ENCODE measurements at regions not wholly inside any gene's neighbourhood (a gene's known extent, or its start where the extent isn't known, plus 50 kb on each side); places are given as distances from the start of the nearest gene placed in this dataset.

- no peak for TF ChIP-seq Cebpa-rat (IDR thresholded peaks at IDR 0.05)
Observed at GRCh38 chr9:134976403-134976802, 58.7 kb upstream of the FCN1 start.

GRCh38 chr9:134978272-134978671, 60.6 kb upstream of the FCN1 start:
- Histone ChIP-seq H3K9me3 (no peaks in the 10 kb centered on the region), H3K4me1 (no peaks in the 10 kb centered on the region), H3K4me2 (no peak overlapping the region), H3K27me3 (no peaks in the 10 kb centered on the region), H3K36me3 (no peaks in the 10 kb centered on the region), H4K20me1 (no peaks in the 10 kb centered on the region), H3K4me3 (no peak overlapping the region), H3K27ac (no peak overlapping the region), H3K9ac (no peak overlapping the region)
- TF ChIP-seq Cebpa-rat (IDR thresholded peaks at IDR 0.05), result no peak

More at GRCh38 chr9:134976403-134976802, 58.7 kb upstream of the FCN1 start:
- Histone ChIP-seq H3K27me3 (no peaks in the 10 kb centered on the region), H3K36me3 (no peaks in the 10 kb centered on the region), H3K27ac (no peak overlapping the region), H3K4me1 (no peaks in the 10 kb centered on the region), H4K20me1 (no peaks in the 10 kb centered on the region), H3K4me3 (no peak overlapping the region), H3K4me2 (no peak overlapping the region), H3K9me3 (no peaks in the 10 kb centered on the region), H3K9ac (no peak overlapping the region)

GRCh38 chr9:134980516-134980915, 62.8 kb upstream of the FCN1 start:
- Histone ChIP-seq H3K4me2 (no peak overlapping the region), H3K27ac (no peak overlapping the region), H3K9ac (no peak overlapping the region), H3K36me3 (no peaks in the 10 kb centered on the region), H3K4me3 (no peak overlapping the region), H3K9me3 (peaks cover 4% of the 10 kb centered on the region; the same call in 1 of the 2 replicates), H3K4me1 (no peaks in the 10 kb centered on the region), H3K27me3 (no peaks in the 10 kb centered on the region), H4K20me1 (no peaks in the 10 kb centered on the region)
- no peak for TF ChIP-seq Cebpa-rat (IDR thresholded peaks at IDR 0.05)

GRCh38 chr9:134980991-134981390, 63.3 kb upstream of the FCN1 start:
- Histone ChIP-seq H3K27ac (no peak overlapping the region), H3K4me3 (no peak overlapping the region), H3K36me3 (no peaks in the 10 kb centered on the region), H3K4me1 (no peaks in the 10 kb centered on the region), H4K20me1 (no peaks in the 10 kb centered on the region), H3K27me3 (no peaks in the 10 kb centered on the region), H3K9me3 (peaks cover 9% of the 10 kb centered on the region), H3K4me2 (no peak overlapping the region), H3K9ac (no peak overlapping the region)
- no peak for TF ChIP-seq Cebpa-rat (IDR thresholded peaks at IDR 0.05)

GRCh38 chr9:134981829-134982228, 64.1 kb upstream of the FCN1 start:
- H3K4me3 ChIP-seq, result no peak overlapping the region
- no peaks in the 10 kb centered on the region for H3K27me3 ChIP-seq
- no peaks in the 10 kb centered on the region for H3K36me3 ChIP-seq
- no peak overlapping the region for H3K27ac ChIP-seq
- H3K9me3 ChIP-seq, result peaks cover 13% of the 10 kb centered on the region
- H3K4me2 ChIP-seq, result no peak overlapping the region
- no peak for TF ChIP-seq Cebpa-rat (IDR thresholded peaks at IDR 0.05)
- no peaks in the 10 kb centered on the region for H4K20me1 ChIP-seq
- no peak overlapping the region for H3K9ac ChIP-seq
- no peaks in the 10 kb centered on the region for H3K4me1 ChIP-seq

- no peaks in the 10 kb centered on the region for H4K20me1 ChIP-seq
- no peak overlapping the region for H3K4me3 ChIP-seq
- no peaks in the 10 kb centered on the region for H3K4me1 ChIP-seq
- H3K36me3 ChIP-seq, result no peaks in the 10 kb centered on the region
- no peak for TF ChIP-seq Cebpa-rat (IDR thresholded peaks at IDR 0.05)
- H3K4me2 ChIP-seq, result no peak overlapping the region
- H3K9ac ChIP-seq, result no peak overlapping the region
- H3K27me3 ChIP-seq, result no peaks in the 10 kb centered on the region
- H3K27ac ChIP-seq, result no peak overlapping the region
- H3K9me3 ChIP-seq, result peaks cover 18% of the 10 kb centered on the region
Observed at GRCh38 chr9:134982311-134982710, 64.6 kb upstream of the FCN1 start.

GRCh38 chr9:134983074-134983473, 65.4 kb upstream of the FCN1 start:
- H3K27ac ChIP-seq, result no peak overlapping the region
- no peak overlapping the region for H3K9ac ChIP-seq
- no peaks in the 10 kb centered on the region for H3K27me3 ChIP-seq
- H3K4me3 ChIP-seq, result no peak overlapping the region
- no peaks in the 10 kb centered on the region for H3K4me1 ChIP-seq
- TF ChIP-seq Cebpa-rat (IDR thresholded peaks at IDR 0.05), result no peak
- H3K36me3 ChIP-seq, result no peaks in the 10 kb centered on the region
- H3K9me3 ChIP-seq, result peaks cover 25% of the 10 kb centered on the region
- H4K20me1 ChIP-seq, result no peaks in the 10 kb centered on the region
- H3K4me2 ChIP-seq, result no peak overlapping the region

- Histone ChIP-seq H3K9ac (no peak overlapping the region), H3K27me3 (no peaks in the 10 kb centered on the region), H3K4me2 (no peak overlapping the region), H3K4me1 (no peaks in the 10 kb centered on the region), H3K4me3 (no peak overlapping the region), H4K20me1 (no peaks in the 10 kb centered on the region), H3K9me3 (peaks cover 28% of the 10 kb centered on the region), H3K36me3 (no peaks in the 10 kb centered on the region), H3K27ac (no peak overlapping the region)
- no peak for TF ChIP-seq Cebpa-rat (IDR thresholded peaks at IDR 0.05)
Observed at GRCh38 chr9:134983506-134984371, 66.0 kb upstream of the FCN1 start.

- H3K27me3 ChIP-seq, result no peaks in the 10 kb centered on the region
- no peaks in the 10 kb centered on the region for H3K36me3 ChIP-seq
- no peak overlapping the region for H3K27ac ChIP-seq
- no peaks in the 10 kb centered on the region for H3K4me1 ChIP-seq
- peaks cover 28% of the 10 kb centered on the region for H3K9me3 ChIP-seq
- TF ChIP-seq Cebpa-rat (IDR thresholded peaks at IDR 0.05), result no peak
- no peaks in the 10 kb centered on the region for H4K20me1 ChIP-seq
- no peak overlapping the region for H3K4me3 ChIP-seq
- H3K9ac ChIP-seq, result no peak overlapping the region
- no peak overlapping the region for H3K4me2 ChIP-seq
Observed at GRCh38 chr9:134984372-134985265, 66.9 kb upstream of the FCN1 start.

- Histone ChIP-seq H3K27me3 (no peaks in the 10 kb centered on the region), H3K36me3 (no peaks in the 10 kb centered on the region), H3K4me2 (no peak overlapping the region), H3K9ac (no peak overlapping the region), H4K20me1 (no peaks in the 10 kb centered on the region), H3K9me3 (peaks cover 28% of the 10 kb centered on the region), H3K4me3 (no peak overlapping the region), H3K4me1 (no peaks in the 10 kb centered on the region), H3K27ac (no peak overlapping the region)
- TF ChIP-seq Cebpa-rat (IDR thresholded peaks at IDR 0.05), result no peak
Observed at GRCh38 chr9:134985451-134985850, 67.7 kb upstream of the FCN1 start.

All from BLaER1 (cell line).